ENCODE measurements at regions not wholly inside any gene's neighbourhood (a gene's known extent, or its start where the extent isn't known, plus 50 kb on each side); places are given as distances from the start of the nearest gene placed in this dataset.

DNA sequence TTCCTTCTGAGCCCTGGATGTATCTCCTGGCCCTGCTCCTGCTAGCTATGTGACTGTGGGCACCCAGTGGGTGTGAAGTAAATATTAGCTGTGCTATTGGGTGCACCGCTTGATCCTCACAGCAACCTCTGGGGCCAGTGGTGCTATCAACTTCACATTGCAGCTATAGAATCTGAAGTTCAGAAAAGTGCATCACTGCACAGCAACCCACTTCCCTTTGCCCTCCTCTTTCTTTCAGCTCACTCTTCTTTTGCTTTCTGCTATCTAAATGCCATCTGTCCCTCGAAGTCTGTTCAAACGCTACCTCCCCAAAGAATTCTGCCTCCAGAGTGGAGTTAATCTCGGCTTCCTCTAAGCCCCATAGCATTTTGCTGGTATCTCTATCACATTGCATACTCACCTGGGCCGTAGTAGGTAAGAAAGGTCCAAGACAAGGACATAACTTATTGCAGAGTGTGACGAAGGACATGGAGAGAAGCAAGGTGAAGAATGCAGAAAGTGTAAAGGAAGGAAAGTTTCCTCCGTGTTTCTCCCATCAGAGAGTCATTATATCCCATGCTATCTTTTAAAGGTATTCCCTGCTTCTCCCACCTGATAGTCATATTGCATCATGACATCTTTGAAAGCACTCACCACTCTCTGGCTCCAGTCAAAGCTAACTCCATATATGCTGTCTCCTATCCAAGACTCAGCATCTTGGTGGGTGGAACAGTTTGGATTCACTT lies 57.1 kb upstream of the BCL6 start:
- no peak for TF ChIP-seq FOXM1 (IDR thresholded peaks at IDR 0.05; ENCODE audit: borderline replicate concordance)
- no peak for TF ChIP-seq SP1 (IDR thresholded peaks at IDR 0.05)
- TF ChIP-seq FOXK2 (IDR thresholded peaks at IDR 0.05): no peak
- TF ChIP-seq TARDBP (IDR thresholded peaks at IDR 0.05): no peak
- no peak for TF ChIP-seq SUZ12 (IDR thresholded peaks at IDR 0.05)
- TF ChIP-seq LEF1 (IDR thresholded peaks at IDR 0.05; ENCODE audit: borderline replicate concordance): no peak
- TF ChIP-seq, protein P1, sequence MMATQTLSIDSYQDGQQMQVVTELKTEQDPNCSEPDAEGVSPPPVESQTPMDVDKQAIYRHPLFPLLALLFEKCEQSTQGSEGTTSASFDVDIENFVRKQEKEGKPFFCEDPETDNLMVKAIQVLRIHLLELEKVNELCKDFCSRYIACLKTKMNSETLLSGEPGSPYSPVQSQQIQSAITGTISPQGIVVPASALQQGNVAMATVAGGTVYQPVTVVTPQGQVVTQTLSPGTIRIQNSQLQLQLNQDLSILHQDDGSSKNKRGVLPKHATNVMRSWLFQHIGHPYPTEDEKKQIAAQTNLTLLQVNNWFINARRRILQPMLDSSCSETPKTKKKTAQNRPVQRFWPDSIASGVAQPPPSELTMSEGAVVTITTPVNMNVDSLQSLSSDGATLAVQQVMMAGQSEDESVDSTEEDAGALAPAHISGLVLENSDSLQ (IDR thresholded peaks at IDR 0.05): no peak

All from HEK293T (cell line).